Gastroesophageal sphincter (tissue), 3 donors: ENCODE measurements at regions not wholly inside any gene's neighbourhood (a gene's known extent, or its start where the extent isn't known, plus 50 kb on each side); places are given as distances from the start of the nearest gene placed in this dataset.

Experiments used
- POLR2A ChIP-seq, 2 donors: fragments of 450-650 bp; IDR thresholded peaks; one replicate each; pipeline ENCODE4 v1.6.1; 2017; ENCODE audit warnings: antibody characterized with exemption in 2 of 2, mild to moderate bottlenecking in 2 of 2, moderate library complexity in 1 of 2
- TF ChIP-seq, protein P1 (sequence below), 4 experiments: fragments of 200-600 bp in 2 of 4; fragments of 450-650 bp in 2 of 4; sonication (generic) in 1 of 4; IDR thresholded peaks; one replicate each; pipeline ENCODE4 v1.5.1; 2017 to 2019; ENCODE audit warnings: antibody characterized with exemption in 4 of 4, mild to moderate bottlenecking in 2 of 4, moderate library complexity in 2 of 4

DNA sequence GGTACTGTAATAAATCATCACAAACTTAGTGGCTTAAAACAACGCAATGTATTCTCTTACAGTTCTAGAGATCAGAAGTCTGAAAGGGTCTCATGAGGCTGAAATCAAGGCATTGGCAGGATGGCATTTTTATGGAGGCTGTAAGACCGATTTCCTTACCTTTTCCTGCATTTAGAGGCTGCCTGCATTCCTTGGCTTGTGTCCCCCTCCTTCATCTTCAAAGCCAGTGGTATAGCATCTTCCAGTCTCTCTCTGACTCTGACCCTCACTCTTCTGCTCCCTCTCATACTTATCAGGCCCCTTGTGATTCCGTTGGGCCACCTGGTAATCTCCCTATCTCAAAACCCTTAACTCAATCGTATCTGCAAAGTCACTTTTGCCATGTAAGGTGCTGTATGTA, 258.2 kb upstream of the JADE1 start:
- TF ChIP-seq, protein P1, sequence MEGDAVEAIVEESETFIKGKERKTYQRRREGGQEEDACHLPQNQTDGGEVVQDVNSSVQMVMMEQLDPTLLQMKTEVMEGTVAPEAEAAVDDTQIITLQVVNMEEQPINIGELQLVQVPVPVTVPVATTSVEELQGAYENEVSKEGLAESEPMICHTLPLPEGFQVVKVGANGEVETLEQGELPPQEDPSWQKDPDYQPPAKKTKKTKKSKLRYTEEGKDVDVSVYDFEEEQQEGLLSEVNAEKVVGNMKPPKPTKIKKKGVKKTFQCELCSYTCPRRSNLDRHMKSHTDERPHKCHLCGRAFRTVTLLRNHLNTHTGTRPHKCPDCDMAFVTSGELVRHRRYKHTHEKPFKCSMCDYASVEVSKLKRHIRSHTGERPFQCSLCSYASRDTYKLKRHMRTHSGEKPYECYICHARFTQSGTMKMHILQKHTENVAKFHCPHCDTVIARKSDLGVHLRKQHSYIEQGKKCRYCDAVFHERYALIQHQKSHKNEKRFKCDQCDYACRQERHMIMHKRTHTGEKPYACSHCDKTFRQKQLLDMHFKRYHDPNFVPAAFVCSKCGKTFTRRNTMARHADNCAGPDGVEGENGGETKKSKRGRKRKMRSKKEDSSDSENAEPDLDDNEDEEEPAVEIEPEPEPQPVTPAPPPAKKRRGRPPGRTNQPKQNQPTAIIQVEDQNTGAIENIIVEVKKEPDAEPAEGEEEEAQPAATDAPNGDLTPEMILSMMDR (IDR thresholded peaks at IDR 0.05) = no peak
- no peak for TF ChIP-seq POLR2A (IDR thresholded peaks at IDR 0.05)
